ENCODE measurements at regions not wholly inside any gene's neighbourhood (a gene's known extent, or its start where the extent isn't known, plus 50 kb on each side); places are given as distances from the start of the nearest gene placed in this dataset.

DNA sequence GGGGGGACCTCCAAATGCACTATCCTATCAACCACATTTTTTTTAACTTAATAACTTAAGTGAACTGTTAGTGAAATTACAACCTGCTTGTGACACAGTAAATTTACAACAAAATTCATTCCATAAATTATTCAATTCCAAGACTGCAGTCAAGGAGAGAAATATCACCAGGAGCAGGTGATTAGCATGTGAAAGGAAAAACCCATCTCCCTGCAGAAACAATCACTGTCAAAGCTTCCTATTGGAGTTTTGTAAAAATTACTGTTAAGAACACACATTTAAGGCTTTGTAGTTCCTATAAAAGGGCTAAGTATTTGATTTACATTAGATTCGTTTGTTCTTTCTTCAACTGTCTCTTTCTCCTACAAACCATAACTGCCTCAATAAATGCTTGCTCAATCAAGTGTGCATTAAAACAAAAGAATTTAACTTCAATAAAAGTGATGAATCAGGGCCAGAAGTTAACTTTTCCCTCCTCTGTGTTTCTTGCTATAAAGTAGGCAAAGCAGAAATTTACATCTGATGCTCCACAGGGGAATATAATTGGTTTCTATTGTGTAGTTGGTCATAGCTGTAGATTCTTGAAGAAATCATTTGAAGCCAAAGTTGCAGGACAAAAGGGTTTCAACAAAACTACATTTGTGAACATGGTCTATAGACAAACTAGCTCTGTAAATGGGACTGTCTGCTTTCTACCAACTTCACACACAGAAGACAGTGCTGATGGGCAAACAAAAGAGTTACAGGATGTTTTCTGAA is 195.1 kb upstream of the PSMD7 start:
- no peak for TF ChIP-seq CTCF (IDR thresholded peaks at IDR 0.05)
- TF ChIP-seq POLR2AphosphoS5 (IDR thresholded peaks at IDR 0.05): no peak
- TF ChIP-seq POLR2A (IDR thresholded peaks at IDR 0.05): no peak

Measured in upper lobe of left lung (tissue), 4 donors.